GM18505 (cell line): ENCODE measurements at regions not wholly inside any gene's neighbourhood (a gene's known extent, or its start where the extent isn't known, plus 50 kb on each side); places are given as distances from the start of the nearest gene placed in this dataset.
"Not testable (repeated sequence)": the region's sequence is repeated elsewhere in the genome, so short reads cannot be mapped to it uniquely, and the experiment has no call there.

Experiments used
- ATAC-seq: cut with Tn5 transposase; IDR thresholded peaks from one replicate; pipeline ENCODE4 v1.9.1; 2021; ENCODE audit not compliant: unreplicated experiment
- POLR2A ChIP-seq: IDR thresholded peaks from 4 replicates; pipeline ENCODE4 v1.6.1; 2011; ENCODE audit warnings: borderline replicate concordance; ENCODE audit not compliant: insufficient read depth, insufficient read length; ENCODE audit errors: extremely low read depth

DNA sequence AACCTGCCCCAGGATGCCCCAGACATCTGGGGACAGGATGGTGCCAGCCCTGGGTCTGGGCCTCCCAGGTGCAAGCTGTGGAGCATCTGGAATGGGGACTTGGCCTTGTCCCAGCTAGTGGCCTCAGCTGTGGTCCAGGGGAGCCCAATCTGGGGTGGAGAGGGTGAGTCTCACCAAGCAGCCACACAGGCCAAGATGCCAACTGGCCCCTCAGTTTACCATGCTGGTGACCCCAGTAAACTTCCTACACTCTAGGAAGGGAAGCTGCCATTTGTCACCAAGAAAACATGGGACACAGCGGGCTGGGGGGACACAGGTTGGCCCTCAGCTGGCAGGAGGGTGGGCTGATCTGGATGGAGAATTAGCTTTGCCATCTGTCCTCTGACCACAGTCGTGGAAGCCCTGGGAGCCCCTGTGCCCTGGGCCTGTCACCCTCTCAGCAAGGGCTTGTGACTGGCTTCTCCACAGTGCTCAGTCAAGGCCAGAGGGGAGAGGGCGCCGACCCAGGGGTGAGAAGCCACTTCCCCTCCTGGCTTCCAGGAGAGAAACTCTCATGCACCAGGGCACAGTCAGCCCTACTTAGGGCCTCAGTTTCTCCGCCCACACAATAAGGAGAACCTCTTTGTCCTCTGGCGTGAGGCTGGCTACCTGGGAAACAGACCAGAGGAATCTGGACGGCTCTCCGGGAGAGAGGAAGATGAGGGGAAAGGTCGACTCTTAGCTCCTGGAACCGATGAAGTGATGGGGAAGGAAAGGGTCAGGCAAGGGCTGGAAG is 126.4 kb upstream of the SMURF2 start:
- TF ChIP-seq POLR2A, result no peak
- ATAC-seq, result no peak

DNA sequence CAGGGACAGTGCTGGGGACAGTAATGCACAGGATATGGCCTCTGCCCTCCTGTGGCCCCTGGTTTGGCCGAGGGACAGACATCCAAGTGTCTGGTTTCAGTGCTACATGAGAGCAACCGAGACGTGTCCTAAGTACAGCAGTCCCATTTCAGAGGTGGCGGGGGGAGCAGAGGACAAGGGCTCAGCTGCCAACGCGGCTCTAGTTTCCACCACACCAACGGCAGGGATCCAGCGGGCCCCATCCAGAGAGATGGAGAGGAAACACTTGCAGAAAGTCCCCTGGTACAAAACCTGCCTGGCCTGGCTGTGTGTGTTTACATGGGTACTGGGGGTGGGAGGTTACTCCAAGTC is 125.8 kb upstream of the SMURF2 start:
- no peak for TF ChIP-seq POLR2A
- no peak for ATAC-seq

- TF ChIP-seq POLR2A, result no peak
Measured at GRCh38 chr17:64787255-64787920, 125.3 kb upstream of the SMURF2 start.

DNA sequence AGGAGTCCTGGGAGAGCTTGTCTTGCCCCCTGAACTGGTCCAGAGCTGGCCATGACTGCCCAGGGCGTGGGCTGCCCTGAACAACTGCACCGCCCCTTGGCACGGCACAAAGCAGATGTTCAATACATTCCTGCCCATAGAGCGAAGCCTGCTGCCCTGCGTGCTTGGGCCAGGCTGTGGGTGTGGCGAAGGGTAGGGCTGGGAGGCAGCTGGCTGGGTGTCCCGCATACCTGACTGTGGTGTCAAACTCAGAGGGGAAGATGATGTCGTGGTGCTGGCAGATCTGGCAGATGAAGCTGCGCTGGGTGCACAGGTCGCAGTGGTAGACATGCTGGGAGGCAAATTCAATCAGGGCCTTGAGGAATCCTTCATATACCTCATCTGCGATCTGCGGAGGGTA is 124.2 kb upstream of the SMURF2 start:
- TF ChIP-seq POLR2A, result no peak
- no peak for ATAC-seq

More at GRCh38 chr17:64787255-64787920, 125.3 kb upstream of the SMURF2 start:
- ATAC-seq, result no peak

DNA sequence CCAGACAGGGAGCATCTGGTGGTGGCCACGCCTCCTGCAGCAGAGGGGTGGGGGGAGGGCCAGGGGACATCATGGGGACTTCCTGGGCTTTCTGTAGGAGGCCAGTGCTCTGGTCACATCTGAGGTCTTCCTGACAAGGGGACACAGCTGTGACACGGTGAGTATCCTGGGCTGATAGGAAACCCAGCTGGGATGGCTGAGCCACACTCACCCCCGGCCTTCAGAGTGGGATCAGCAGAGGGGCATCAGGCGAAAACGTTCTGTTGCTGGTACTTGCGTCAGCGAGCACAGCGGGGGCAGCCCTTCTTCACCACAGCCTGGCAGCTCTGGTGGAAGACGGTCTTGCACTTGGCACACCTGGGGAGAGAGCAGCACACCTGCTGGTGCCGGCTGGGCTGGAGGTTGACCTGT is 122.9 kb upstream of the SMURF2 start:
- ATAC-seq, result no peak
- TF ChIP-seq POLR2A, result no peak

GRCh38 chr17:64784353-64785010 is 122.4 kb upstream of the SMURF2 start:
- no peak for ATAC-seq
- TF ChIP-seq POLR2A, result no peak

DNA sequence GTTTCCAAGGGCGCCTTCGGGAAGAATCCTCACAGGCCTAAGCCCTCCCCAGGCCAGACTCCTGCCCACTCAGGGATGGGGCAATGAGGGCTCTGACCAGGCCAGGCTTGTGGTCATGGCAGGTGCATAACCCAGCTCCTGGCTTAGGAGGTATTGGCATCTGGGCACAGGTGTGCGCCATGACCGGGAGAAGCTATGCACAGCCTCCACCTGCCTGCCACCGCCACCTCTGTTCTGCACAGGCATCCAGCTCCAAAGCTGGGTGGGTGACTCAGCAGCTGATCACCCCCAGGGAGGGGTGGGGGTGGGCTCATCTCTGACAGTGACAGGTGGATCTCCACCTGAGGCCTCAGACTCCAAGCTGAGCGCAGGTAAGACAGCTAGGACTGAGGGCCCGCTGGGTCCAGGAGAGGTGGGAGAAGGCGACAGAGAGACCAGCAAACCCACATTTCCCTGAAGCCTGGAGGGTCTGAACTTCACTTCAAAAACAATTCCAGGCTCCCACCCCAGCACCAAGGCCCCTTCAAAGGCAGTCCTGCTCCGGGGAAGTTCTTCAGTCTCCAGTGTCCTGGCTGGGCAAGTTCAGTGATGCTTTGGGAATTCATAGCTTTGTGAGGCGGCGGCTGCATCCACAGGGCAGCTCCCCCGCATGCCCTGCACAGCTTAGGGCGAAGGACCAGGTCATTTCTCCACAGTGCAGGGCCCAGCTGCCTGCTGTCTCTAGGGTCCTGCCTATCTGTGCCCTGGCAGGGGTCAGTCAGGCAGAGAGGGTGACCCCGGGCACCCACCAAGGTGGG is 121.6 kb upstream of the SMURF2 start:
- ATAC-seq, result no peak
- no peak for TF ChIP-seq POLR2A

- no peak for ATAC-seq
- TF ChIP-seq POLR2A, result no peak
Measured at GRCh38 chr17:64783031-64783461, 120.9 kb upstream of the SMURF2 start.

GRCh38 chr17:64781810-64782555 is 119.9 kb upstream of the SMURF2 start:
- no peak for ATAC-seq
- no peak for TF ChIP-seq POLR2A

DNA sequence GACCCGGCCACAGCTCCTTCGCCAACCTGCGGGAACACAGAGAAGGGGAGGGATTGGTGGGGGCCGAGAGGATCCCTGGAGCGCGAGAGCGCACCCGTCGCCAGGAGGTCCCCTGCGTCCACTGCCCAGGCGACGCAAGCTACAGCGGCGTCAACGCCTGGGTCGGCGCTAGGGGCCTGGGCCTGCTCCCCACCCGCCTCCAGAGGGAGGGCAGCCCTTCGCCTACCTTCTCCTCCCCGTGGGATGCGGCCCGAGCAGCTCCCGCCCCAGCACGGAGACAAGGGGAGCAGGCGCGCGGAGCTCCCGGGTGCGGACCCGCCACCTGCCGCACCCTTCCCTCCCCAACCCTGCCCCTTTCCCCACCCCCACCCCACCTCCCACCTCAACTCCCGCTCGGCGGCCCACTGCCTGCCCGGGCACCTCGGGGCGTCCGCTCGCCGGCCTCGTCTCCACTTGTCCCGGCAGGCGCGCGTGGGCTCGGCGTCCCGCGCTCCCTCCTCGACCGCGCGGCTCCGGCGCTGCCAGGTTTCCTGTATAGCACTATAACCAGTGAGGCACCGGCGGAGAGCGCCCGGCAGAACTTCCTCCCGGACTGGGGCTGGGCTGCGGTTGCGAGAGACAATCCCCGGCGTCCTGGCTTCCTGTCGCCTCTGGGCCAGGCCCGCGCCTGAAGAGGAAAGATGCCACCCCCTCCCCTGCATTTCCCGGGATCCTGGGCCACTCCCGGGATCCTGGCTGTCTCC is 119.1 kb upstream of the SMURF2 start:
- TF ChIP-seq POLR2A, result no peak
- no peak for ATAC-seq

GRCh38 chr17:64780096-64781013 is 118.2 kb upstream of the SMURF2 start:
- ATAC-seq, result no peak
- TF ChIP-seq POLR2A, result no peak

DNA sequence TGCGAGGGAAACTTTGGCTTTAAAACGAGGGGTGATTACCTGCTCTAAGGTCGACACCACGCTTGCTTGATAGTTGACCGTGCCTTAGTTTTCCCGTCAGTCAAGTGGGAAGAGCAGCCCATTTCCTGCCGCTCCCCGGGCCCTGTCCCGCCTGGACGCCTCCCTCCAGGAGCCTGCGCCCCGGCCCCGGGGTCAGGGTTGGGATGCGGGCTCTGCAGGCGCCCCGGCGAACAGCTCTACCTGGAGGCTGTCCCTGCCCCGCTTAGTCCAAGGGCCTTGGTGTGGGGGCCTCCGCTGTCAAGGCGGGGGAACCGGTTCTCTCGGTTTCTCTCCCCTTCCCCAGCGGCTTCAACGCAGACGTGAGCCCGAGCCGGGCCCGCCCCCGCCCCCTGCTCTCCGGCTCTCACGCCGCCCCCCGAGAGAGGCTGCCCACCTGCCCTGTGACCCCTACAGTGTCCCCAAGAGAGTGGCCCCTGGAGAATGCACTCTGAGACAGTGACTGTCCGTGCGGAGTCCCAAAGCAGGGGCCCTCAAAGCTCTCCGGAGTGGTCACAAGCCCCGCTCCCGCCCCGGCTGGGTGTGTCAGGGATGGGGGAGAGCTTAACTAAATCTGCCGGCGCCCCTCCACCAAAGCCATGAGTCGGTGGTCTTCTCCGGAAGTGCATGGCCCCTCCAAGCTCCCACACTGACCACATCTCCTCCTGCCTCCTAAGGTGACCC is 117.4 kb upstream of the SMURF2 start:
- TF ChIP-seq POLR2A, result no peak
- ATAC-seq, result no peak

DNA sequence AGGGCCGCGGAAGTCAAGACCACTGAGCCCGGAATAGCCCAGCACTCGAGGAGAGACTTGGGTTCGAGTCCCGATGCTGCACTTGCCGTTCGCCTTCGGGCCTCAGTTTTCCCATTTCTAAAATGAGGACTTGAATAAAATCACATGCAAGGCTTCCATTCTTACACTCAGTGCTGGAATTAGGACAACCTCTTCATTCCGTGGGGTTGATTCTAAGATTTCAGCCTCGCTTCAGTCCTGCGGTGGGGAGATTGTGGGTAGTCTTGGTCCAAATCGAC is 116.9 kb upstream of the SMURF2 start:
- not testable (repeated sequence) for ATAC-seq
